NCI-H69 (cell line): ENCODE measurements at regions not wholly inside any gene's neighbourhood (a gene's known extent, or its start where the extent isn't known, plus 50 kb on each side); places are given as distances from the start of the nearest gene placed in this dataset.

Source experiments
- DNase-seq: peaks from one replicate; lab custom pipeline; 2025; lab: John Stamatoyannopoulos, UW

DNA sequence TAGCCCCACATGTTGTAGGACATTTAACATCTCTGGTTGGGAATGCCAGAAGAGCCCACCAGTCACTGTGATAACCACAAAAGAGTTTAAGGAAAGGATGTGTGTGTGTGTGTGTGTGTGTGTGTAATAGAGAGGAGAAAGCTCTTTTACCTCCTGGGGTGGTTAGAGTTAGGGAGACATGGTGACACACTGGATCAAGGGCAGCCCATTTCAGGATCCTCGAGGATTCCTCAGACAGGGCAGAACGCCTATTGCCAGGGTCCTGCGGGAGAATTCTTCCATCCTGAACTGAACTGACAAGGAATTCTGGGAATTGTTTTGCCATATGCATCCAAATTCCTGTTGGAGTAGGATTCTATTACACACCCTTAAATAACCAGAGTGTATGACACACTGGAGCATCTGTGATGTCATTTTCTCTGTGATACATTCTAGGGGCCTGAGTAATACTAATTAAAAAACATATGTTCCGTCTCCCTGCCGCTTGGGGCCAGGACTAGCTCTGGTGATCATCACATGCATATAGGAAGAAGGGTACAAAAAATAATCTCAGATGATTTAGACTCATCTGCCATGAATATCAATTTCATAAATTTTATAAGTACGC is 156.4 kb upstream of the MMADHC start:
- peak; percentile 21 for DNase-seq

DNA sequence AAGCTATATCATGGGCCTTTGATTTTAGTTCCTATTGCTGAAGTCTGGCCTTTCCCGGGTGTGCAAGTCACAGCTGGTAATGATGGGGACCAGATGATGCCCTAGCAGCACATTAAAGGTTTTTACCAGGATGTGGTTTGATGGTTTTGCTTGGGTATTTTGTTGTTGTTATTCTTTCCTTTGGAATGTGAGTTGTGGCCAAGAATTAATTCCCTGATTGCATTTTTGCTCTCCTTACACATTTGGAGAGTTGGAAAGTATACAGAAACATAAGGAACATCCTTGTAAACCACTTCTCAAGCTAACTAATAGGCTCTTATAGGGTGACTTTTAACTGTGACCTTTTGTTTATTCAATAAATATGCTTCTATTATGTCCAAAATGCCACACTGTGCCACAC is 154.1 kb upstream of the MMADHC start:
- DNase-seq: no peak

DNA sequence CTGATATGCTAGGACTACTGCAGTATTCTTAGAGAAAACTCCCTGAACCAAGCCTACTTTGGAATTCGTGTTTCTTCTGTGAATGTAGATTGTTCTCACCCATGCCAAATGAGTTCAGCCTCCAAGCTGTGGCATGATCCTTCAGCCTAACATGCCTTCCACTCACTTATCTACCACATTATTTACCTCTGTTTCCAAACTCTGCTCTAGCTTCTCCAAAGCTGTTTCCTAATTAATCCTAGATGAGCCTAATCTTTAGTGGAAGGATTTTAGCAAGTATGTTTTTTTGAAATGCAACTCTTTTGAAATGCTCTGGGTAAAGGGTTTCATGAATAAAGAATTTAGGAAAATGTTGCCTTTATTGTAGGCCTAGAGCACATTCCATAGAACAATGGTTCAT is 152.9 kb upstream of the MMADHC start:
- DNase-seq: no peak

DNA sequence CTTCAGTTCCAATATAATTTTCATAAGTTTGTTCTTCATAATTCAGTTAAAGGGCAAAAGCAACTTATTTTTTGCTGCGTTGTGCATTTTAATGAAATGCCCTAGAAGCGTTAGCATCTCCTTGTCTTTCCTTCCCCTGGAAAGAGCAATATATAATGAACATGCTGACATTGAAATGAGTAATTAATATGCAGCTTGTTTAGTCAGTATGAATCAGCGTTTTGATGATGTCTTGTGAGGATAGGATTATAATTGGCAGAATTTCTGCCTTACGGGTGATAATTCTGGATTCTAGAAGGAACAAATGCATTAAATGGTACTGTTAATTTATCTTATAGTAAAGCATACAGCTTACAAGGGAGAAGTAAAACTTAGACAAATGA is 152.3 kb upstream of the MMADHC start:
- peak; percentile 4 for DNase-seq

DNA sequence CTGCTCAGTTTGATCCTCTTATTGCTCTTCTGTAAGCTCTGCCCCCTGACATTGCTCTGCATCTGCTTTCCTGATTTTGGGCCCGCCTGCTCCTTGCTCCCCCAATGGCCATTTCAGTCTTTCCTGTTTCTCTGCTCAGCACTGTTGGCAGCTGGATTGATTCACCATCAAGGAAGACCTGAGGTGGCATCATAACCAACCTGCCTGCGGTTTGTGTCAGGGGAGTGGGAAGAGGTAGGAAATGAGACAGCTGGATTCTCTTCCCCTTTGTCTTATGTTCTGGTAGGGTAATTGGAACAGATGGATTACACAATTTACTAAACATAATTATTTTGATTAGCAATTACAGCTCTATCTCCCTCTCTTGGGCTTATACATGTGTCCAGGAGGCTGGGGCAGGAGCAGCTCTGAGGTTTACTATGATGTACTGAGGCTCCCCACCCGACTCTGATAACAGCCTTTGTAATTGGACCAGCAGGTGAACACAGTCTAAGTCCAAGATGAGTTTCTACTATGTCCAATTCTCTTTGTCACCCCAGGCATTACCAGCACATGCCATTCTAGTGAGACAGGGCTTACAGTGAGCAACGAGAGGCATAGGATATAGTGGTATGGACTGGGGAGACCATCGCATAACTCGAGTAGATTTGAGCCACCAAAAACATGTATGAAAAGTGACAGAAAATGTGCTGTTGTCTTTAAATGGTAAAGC is 151.8 kb upstream of the MMADHC start:
- peak; percentile 61 for DNase-seq

DNA sequence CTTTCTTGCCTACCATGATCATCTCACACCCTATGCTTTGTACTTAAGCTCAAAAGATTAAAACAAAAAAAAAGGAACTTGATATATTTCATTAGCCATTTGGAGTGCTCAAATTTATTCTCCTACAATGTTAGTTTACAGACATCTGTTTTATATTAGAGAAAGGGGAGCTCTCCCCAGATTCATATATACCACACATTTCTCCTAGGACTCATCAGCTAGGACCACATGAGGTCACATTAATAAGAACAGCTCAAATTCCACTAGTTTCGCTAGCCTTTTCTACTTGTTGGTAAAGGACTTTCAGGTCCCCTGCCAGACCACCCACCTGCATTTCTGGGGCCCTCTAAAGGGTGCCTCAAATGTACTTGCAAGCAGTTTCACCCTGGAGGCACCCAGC is 151.2 kb upstream of the MMADHC start:
- no peak for DNase-seq

DNA sequence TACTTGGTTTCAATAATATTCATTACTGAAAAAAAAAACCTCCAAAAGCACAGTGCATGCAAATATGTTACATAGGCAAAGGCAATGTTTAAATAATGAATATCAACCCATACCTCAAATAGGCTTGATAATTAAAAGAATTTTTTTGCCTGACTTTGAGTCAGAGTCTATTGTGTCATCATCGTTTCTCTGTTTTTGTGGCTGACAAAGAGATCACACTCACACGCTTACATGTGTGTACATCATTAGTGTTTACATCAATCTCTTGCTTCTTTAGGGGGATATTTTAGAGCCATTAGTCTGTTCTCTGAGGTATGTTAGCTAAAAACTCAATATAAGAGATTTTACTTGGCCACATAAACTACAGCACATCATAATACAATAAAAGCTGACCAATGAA is 150.3 kb upstream of the MMADHC start:
- DNase-seq: no peak

DNA sequence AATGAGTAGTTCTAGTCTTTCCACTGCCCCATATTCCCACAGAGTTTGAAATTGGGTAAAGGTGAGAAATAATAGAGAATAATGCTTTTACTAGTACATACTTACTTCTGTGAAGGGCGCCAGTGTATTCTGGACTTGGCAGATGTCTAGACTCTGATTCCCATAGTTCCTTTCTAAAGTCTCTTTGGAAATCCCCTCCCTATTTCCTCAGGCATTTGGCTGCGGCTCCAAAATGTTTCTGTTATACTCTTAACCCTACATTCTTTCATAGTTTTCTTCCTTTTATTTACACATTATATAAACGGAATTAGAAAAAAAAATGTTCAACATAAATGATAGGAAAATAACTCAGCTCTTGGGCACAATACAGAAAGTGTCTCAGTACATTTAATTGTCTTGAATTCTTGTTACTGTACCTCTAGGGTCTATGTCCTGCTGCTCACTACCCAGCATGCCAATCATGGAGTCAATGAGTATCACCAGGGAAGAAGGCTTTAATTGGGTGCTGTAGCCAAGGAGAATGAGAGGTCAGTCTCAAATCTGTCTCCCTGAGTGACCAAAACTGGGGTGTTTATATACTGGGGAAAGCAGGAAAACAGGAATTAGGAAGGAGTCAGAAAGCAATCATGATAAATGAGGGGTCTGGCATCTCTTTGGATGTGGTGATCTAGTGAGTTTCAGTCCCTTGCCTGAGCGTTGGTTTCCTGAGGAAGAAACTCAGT is 147.8 kb upstream of the MMADHC start:
- DNase-seq: no peak

DNA sequence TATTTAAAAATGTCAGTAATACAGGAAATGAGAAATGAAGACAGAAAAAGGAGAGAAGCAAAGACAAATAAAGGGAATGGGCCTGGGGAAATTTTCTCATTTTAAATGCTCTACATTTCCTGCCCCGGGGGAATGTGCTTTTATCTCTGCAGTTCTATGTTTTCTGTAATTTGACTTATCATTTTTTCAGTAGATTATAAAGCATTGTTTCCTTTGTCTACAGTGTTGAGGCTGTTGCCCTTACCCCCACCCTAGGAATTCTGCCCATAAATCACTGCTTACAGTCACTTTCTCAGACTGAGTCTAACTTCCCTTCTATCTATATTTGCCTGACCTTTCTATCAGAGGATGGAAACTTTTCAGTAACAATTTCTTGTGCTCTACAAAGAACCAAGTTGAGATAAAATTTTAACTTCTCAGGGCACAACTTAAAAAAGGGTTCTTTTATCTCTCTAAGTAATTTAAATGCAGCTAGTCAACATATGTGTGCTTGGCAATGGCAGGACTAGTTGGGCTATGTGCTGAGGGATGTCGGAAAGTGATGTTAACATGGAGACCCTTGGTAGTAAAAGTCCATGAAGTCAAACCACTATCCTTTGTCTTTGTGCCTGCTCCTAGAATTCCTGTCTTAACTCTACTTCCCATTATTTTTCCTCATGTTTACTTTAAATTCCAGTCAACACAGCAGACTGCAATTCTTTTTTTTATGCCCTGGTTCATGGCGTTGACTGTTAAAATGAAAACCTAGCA is 146.5 kb upstream of the MMADHC start:
- DNase-seq: peak; percentile 55

DNA sequence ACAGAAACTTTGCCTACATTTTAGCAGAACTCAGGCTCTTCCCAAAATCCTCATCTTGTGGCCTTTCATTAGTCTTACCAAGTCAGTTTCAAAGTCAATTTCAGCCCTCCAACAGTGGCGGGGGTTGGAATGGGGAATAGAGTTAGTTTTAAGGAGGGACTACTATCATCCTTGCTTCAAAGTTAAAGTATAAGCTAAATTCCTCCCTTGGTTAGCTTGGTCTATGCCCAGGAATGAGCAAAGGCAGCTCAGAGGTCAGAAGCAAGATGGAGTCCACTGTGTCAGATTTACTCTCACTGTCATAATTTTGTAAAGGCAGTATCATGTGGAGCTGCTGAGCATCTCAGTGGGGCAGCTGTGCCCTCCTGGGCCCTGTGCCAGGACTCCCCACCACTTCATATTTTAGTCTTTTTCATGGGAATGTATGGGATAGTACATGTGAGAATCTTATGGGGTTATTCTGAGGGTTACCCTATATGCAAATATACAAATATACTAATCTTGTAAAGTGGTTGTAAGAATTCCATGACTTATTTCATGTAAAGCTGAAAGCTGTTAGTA is 145.2 kb upstream of the MMADHC start:
- peak; percentile 61 for DNase-seq

DNA sequence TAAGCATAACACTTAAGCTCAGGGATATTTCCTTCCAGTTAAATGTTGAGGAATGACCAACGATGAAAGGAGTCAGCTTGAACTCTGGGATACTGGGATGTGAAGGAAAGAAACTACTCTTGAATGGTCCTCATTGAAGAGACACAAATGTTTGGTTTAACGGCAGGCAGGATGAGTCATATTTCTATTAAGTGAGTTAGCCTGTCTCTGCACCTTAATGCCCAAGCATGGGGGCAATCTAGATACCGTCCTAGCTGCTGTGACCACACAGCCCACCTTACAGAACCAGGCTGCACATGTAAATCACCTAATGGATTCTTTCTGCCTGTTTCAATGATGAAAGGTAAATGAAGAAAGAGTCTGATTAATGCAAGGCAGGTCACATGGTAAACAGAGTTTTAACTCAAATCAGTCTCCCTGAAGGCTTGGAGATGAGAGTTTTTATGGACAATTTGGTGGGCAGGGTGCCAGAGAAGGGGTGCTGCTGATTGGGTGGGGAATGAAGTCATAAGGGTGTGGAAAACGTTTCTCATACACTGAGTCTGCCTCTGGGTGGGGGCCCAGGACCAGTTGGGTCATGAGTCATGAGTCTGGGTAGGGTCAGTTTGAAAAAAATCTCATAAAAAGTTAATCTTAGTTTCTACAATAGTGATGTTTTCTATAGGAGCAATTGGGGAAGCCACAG is 144.6 kb upstream of the MMADHC start:
- peak; percentile 39 for DNase-seq

DNA sequence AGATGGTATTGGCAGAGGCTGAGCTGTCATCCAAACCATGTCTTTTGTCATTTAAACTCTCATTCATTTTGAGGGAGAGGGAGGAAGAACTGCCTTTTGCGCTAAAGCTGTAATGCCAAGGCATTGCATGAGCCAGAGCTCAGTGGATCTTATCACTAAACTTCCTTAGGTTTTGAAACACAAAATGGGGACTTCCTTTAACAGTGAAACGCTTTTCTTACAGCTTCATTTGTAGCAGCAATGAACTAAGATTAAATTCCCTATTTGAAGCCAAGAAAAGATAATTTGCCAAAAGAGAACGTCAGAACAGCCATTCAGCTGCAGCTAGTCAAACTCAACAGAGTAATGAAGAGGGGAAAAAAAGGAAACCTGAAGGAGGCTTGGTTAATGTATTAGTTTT is 143.5 kb upstream of the MMADHC start:
- DNase-seq: no peak

DNA sequence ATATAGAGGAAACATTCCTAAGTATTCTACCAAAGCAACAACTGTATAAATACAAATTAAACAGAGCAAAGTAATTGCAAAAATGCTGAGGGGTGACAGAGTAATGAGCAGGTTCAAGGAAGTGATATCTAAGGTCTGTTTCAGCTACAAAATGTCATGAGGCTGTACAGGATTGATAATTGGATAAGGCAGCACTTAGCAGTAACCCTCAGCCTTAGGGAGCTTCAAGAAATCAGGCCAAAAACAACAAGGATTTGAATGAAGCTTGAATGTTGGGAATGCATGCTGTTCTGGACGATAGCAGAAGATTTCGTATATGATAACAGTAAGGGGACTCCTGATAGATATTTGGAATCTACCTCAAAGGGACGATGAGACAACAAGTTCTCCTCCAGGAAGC is 142.0 kb upstream of the MMADHC start:
- no peak for DNase-seq

DNA sequence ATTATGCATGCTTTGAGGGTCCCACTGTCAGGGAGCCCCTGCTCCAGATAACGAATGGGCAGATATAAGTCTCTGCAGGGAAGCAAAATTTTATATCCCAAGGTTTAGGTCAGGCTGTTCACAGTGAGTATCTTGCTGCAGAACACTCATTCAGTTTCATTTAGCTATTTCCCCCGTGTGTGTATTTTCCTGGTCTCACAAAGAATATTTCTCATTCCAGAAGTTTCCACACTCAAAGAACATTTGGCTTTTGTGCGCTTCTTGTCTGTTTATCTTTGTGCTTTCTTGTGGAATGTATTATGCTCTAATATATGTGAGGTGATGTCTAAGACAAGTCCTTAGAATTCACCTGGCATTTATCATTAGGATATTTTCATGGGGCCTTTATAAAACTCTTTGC is 140.4 kb upstream of the MMADHC start:
- no peak for DNase-seq

DNA sequence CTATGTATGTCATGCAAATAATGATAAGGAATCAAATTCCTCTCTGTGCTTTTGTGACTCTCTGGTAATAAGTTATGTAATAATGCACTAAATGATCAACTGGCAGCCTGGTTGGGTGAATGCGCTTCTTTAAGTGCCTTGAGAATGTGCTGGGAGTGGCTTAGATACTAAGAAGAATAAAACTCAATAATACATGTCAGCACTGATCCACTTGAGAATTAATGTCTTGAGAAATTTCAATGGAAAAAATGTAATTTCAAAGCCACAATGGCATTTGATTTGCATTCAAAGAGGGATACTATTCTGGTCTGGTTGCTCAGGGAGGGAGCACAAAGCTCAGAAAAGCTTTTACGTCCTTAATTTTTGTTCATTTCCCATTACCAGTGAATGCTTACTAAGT is 137.7 kb upstream of the MMADHC start:
- no peak for DNase-seq

DNA sequence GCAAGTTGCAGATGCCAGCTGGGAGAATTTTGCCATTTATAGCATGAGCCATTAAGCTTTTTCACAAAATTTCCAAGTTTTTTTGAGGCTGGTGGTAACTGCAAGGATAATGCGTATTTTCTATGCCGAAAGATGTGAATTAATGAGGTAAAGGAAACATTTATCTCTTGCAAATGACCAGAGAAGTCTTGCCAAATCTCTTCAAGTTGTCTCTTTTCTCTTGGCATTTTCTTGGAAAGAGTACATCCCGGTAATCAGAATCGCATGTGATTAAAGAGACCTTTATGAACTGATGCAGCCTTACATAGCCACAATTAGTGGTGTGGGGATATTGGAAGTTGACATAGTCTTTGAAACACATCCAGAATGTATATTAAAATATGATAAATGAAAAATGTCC is 136.5 kb upstream of the MMADHC start:
- DNase-seq: no peak

DNA sequence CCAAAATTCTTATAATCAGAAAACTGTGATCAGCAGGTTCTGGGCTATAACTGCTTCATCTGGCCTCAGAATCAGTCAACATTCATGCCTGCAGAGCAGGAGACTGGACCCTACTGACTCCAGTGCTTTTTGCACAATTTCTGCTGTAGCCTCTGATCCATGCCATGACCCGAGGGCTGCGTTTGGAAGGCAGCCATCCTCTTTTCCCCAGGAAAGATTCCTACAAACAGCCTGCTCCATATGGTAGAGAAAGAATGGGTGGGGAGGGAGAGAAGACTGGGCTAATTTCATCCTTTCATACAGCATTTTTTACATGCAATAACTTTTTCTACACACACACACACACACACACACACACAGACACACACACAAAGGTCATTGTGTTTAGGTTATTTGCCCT is 133.0 kb upstream of the MMADHC start:
- peak; percentile 7 for DNase-seq

DNA sequence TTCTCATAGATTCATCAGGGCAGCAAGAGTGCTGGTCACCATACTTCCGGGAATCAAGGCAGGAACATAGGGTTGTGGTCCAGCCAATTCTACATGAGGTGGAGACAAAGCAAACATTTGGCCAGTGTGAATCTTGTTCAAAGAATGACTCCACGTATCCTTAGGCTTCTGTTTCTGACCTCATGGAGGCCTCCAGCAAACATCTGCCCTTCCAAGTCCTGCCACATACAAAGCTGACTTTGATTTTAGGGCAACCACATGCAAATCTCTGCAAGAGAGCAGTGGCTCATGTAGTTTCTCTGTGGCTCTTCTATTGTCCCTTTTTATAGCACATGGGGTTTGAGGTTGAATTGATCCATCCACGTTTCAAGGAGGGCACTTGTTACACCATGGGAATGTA is 132.1 kb upstream of the MMADHC start:
- DNase-seq: no peak

DNA sequence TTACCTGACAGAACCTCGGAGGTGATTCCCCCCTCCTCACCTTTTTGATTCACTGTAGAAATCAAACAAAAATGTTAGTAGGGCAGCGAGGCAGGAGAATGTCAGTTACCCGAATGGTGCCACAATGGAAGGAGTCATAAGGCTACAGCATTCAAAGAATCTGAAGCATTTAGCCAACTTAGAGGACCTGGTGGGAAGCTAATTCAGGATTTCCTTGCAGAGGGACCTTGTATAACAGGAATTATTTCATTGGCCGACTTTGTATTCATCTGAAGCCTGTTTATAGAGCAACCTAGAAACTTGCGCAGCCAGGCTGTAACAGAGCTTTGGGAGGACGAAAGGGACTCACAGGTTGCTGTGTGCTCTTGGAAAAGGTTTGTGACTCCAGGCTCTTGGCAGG is 129.1 kb upstream of the MMADHC start:
- DNase-seq: no peak

DNA sequence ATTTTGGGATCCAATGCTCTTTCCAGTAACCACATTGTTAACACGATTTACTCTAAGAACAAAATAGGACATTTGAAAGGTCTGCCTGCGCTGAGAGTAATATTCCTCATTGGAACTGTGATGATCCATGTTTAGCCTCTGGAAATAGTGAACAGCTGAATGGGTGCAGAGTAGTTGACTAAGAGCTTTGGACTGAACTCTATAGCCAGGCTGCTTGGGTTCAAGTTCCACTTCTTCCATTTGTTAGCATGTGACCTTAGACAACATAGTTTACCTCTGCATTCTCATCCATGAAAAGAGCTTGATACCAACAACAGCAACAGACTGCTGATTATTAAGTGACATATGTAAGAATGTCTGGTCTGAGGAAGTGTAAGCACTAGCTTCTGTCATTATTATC is 128.3 kb upstream of the MMADHC start:
- DNase-seq: no peak

DNA sequence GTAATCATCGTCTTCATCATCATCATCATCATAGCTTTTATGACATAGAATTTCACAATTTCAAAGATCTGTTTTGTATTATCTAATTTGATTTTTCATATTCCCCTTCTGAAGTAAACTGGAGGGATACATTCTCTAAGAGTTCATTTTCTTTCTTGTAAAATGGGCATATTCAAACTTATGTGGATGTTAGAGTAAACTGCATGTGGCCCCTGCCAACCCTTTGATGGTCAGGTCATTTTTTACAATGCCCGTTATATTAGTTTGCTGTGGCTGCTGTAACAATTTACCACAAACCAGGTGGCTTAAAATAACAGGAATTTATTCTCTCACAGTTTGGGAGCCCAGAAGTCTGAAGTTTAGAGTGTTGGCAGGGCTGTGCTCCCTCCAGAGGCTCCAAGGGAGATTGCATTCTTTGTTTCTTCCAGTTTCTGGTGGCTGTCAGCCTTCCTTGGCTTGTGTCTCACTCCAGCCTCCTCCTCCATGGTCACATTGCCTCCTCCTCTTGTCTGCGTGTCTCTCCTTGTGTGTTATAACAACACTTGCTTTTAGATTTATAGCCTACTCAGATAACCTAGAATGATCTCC is 127.5 kb upstream of the MMADHC start:
- peak; percentile 54 for DNase-seq
